SK-N-DZ (cell line): ENCODE measurements at regions not wholly inside any gene's neighbourhood (a gene's known extent, or its start where the extent isn't known, plus 50 kb on each side); places are given as distances from the start of the nearest gene placed in this dataset.

Source experiments
- DNase-seq: peaks from one replicate; pipeline ENCODE4 v3.0.0-alpha.2; 2015; ENCODE audit warnings: low spot score

GRCh38 chr11:92829671-92830070 is 139.8 kb upstream of the MTNR1B start:
- no peak for DNase-seq

- peak; percentile 49 for DNase-seq
Observed at GRCh38 chr11:92830377-92831155, 138.9 kb upstream of the MTNR1B start.

- DNase-seq, result no peak
Observed at GRCh38 chr11:92834296-92835020, 135.0 kb upstream of the MTNR1B start.

- DNase-seq, result no peak
Observed at GRCh38 chr11:92837595-92837994, 131.9 kb upstream of the MTNR1B start.

- DNase-seq, result no peak
Observed at GRCh38 chr11:92838759-92839310, 130.6 kb upstream of the MTNR1B start.

- no peak for DNase-seq
Observed at GRCh38 chr11:92839450-92839849, 130.0 kb upstream of the MTNR1B start.

GRCh38 chr11:92841719-92842118 is 127.7 kb upstream of the MTNR1B start:
- no peak for DNase-seq

- DNase-seq, result no peak
Observed at GRCh38 chr11:92843455-92843854, 126.0 kb upstream of the MTNR1B start.

- no peak for DNase-seq
Observed at GRCh38 chr11:92844197-92844596, 125.3 kb upstream of the MTNR1B start.

- no peak for DNase-seq
Observed at GRCh38 chr11:92845390-92845789, 124.1 kb upstream of the MTNR1B start.

GRCh38 chr11:92845805-92846204 is 123.6 kb upstream of the MTNR1B start:
- peak; percentile 58 for DNase-seq

GRCh38 chr11:92846491-92847125 is 122.8 kb upstream of the MTNR1B start:
- no peak for DNase-seq

- DNase-seq, result no peak
Observed at GRCh38 chr11:92848578-92848977, 120.9 kb upstream of the MTNR1B start.

GRCh38 chr11:92850296-92850826 is 119.1 kb upstream of the MTNR1B start:
- no peak for DNase-seq

- DNase-seq, result peak; percentile 54
Observed at GRCh38 chr11:92852229-92852628, 117.2 kb upstream of the MTNR1B start.

GRCh38 chr11:92852946-92853345 is 116.5 kb upstream of the MTNR1B start:
- DNase-seq, result no peak

- no peak for DNase-seq
Observed at GRCh38 chr11:92854162-92854561, 115.3 kb upstream of the MTNR1B start.

GRCh38 chr11:92854952-92855351 is 114.5 kb upstream of the MTNR1B start:
- DNase-seq, result no peak

GRCh38 chr11:92855607-92856405 is 113.6 kb upstream of the MTNR1B start:
- DNase-seq, result no peak

- no peak for DNase-seq
Observed at GRCh38 chr11:92857407-92857806, 112.0 kb upstream of the MTNR1B start.

GRCh38 chr11:92859156-92859690 is 110.2 kb upstream of the MTNR1B start:
- no peak for DNase-seq
